SIG-M5 treated with dmso at 0.1 percent for 504 hours (cell line): ENCODE measurements at regions not wholly inside any gene's neighbourhood (a gene's known extent, or its start where the extent isn't known, plus 50 kb on each side); places are given as distances from the start of the nearest gene placed in this dataset.

ENCODE experiments used
- DNase-seq: peaks from one replicate; lab custom pipeline; 2025; ENCODE audit not compliant: unreplicated experiment; lab: John Stamatoyannopoulos, UW

DNA sequence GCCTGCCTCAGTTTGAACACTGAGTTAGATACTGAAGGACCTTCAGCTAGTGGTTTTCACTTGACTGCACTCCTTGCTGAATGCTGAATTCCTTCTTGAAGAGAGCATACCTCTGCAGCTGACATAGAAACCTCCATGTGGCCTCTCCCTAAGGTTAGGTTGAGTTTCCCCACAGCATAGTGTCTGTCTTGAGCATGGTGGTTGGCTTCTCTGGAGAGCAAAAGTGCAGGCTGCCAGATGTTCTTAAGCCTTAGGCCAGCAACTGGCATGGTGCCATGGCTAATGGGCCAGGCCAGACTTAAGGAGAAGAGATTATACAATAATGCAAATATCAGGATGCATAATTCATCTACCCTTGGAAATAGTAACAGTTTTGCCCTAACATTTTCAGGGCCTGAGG, 545.6 kb upstream of the ZNF385D start:
- no peak for DNase-seq

DNA sequence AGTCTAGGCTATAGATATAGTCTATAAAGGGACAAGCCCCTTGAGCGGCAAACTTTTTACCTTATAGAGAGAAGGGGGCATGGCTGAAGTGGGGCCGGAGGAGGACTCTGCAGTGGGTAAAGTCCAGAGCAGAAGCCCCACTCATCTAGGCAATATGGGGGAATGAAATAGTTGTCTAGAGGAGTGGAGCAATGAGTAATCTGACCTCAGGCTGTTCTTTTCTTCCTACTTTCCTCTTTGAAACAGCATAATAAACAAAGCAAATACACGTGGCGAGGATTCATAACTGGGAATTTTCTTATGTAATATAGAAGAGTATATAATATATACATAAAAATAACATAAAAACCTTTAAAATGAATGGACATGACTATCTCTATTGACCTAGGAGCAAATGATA, 546.4 kb upstream of the ZNF385D start:
- DNase-seq: no peak

DNA sequence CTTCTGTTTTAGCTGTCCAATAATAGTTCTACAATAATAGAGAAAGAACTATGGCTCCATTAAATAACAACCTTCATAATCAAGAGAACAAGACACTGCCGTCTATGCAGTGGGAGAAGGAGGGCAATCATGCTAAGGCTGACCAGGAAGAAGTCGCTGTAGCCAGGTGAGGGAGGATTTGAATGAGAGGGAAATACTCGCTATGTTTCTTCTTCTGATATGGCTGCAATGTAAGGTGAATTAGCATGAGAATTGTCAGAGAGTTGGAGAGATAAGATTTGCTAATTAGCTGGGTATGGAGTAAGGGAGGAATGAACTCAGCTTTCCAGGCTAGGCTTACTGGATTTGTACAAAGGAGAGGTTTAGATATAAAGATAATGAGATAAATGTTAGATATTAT, 555.4 kb upstream of the ZNF385D start:
- no peak for DNase-seq

DNA sequence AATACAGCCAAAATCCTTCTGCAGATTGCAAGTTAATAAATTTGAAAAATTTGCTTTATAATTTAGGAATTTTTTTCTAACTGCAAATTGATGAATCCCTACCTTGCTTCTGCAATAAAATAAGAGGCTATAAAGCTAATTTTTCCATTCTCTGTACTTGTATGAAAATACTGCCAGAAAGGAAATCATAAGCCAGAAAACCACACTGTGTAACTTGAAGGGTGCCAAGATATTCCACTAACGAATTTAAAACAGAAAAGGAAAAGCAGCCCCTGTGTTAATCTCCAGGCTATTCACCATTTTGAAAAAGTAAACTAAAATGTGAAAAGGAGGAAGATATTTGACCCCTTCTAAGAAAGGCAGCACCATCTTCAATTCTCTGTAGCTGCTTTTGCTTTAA, 557.9 kb upstream of the ZNF385D start:
- no peak for DNase-seq

DNA sequence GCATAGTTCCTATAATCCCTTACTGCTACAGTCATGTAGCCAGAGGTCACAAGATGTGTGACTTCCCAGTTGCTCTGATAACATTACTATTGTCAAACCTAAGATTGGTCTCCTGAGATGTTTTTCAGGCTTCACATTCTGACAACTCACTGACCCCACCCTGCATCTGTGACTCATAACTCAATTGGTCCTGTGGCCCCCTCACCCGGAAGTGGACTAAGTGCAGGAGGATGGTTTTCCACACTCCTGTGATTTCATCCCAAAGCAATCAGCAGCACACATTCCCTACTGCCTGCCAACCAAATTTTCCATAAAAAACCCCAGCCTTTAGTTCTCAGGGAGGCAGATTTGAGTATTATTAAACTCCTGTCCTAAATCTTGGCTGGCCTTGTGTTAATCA, 564.9 kb upstream of the ZNF385D start:
- no peak for DNase-seq

DNA sequence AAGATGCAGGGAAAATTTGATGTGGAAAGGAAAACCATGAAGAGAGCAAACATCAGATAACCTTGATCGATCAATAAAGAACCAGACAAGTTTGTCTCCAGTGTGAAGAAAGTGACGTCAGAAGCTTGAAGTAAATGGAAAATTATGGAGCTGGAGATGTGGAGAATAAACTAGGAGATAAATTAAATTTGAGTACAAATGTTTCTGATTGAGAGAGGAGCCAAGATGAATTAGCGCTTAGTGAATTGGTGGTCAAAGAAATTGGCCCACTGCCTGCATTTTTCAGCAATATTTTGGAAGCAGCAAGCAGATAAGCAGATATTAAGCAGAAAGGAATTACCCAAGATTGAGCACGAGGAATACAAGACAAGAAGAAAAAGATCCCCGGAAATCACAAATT, 567.3 kb upstream of the ZNF385D start:
- no peak for DNase-seq

DNA sequence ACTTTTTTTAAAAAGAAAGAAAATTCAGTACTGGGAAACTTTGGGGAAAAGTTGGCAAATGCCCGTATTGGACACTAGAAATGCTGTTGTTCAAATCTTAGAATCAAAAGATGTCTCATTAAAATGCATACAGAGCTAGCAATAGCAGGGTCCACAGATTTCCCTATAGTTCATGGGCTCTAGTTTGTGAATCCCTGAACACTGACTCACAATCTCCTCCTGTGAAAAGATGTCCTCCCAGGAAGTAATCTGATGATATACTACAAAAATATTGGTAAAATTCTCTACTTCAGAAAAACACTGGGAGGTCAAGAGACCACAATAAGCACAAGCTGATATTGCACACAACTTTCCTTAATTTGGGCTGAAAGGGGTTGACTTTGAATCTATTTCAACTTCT, 568.4 kb upstream of the ZNF385D start:
- DNase-seq: no peak

DNA sequence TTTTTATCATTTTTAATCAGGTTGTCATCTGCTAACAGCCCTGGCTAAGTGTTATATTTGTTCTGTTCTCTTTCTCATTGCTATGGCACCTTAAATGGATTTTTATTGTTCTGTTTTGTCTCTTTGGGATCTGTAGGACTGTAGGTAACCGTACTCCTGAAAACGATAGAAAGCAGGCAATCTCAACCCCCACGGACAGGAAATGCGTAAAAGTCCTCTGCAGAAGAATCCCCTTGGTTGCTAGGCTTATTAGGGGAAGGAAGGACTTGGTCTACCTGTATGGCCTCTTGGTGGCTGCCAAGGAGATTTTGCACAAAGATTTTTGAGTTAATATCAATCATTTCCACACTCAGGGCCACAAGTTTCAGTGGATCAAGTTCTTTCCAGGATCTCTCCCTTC, 571.9 kb upstream of the ZNF385D start:
- DNase-seq: no peak

DNA sequence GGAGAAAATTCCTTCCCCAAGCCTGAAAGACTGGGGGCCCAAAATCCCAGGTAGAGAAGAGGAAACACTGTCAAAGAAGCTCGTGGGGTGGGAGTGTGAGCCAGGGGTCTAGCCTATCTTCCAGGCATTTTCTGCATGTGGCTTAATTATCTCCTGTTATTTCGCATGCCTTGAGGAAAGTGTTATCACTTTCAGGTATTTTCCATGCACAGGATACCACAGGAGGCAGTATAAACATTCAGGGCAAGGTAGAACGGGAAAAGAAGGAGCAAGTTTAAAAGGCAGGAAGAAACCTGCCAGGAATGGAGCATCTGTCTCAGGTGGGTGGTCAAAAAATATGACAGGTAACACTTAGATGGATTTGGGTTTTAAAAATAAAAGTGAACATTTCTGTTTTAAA, 575.3 kb upstream of the ZNF385D start:
- no peak for DNase-seq

DNA sequence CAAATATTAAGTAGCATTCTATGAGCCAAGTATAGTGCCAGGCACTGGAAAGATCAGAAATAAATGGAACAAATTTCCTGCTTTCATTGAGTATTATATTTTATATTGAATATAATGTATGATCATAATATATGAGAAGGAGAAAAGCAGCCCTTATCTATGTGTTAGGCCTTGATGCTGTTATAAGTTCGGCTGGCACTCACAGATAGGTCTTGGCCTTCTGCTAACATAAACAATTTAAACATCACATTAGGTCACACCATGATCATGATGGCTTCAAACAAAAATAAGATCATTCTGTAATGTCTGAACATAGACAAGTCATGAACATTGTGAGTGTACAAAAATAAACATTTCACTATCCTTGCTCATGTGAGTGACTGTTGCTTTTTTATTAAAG, 584.0 kb upstream of the ZNF385D start:
- no peak for DNase-seq

DNA sequence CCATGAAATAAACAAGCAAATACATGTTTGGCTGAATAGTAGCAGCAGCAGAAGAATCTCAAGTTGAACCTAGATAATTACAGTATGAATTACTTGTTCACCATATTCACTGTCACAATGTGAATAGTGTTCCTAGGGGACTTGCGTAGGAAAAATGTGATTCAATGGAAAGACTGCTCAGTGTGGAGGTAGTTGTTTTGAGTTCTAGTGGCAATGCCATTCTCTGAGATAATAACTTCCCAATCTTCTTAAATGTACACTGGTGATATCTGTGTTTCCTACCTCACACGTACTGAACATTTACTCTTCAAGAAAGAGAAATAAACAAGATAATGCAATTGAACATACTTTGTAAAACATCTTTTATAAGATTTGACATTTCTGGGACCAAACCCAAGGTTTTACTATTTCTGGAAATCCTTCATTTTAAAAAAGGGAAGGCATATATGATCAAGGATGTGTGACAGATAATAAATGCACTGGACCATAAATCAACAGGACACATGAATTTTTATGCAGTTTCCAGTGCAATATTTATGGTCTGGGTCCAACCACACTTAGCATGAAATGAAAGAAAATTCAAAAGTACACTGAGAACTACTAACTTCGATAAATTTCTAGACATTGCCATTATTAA, 598.3 kb upstream of the ZNF385D start:
- DNase-seq: no peak

DNA sequence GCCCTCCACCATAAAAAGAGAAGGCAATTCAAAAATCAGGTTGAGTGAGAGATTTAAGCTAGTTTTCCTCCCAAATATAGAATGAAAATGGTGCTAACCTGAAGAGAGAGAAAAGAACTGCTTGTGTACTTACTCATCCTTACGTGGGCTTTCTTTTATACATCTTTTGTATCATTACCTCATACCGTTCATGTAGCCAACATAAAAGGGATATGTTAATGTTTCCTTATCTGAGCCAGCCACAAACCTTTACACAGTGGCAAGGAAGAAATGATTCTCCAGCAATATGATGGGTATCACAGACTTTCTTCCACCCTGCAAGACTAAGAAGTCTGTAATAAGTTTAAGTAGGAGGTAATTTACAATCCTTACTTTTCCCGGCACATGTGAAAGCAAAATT, 600.8 kb upstream of the ZNF385D start:
- no peak for DNase-seq

DNA sequence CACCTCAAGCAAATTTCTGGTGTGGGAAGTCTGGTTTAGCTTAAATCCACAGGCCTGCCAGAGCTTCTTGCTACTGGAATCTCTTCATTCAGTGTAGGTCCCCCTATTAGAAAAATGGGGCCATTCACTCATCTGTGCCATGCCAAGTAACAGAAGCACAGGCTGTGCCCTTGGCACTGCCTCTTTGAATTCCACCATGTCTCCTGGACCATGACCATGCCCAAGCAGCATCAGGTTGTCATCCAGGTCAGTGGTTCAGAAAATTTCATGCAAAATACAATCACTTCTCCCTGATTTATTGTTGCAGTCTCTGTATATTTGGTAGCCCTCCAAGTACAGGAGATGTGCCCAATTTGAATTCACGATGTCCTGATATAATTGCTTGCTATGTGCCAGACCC, 602.1 kb upstream of the ZNF385D start:
- no peak for DNase-seq

DNA sequence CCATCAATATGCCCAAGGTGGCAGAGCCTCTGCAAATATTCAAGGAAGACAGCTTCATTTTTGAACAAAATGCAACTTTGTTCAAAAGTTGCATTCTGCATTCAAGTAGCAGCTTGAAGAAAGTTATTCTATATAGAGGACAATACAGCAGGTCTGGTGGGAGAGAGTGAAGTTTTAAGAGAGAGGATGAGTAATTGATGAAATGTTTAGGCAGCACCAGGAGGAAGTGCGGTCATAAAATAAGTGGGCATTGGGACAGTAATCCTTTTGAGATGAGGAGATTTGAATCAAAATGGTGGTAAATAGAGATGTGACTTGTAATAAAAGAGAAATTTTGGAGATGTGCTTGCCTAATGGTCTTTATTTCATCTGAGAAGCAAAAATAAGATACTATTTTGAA, 607.3 kb upstream of the ZNF385D start:
- DNase-seq: no peak

DNA sequence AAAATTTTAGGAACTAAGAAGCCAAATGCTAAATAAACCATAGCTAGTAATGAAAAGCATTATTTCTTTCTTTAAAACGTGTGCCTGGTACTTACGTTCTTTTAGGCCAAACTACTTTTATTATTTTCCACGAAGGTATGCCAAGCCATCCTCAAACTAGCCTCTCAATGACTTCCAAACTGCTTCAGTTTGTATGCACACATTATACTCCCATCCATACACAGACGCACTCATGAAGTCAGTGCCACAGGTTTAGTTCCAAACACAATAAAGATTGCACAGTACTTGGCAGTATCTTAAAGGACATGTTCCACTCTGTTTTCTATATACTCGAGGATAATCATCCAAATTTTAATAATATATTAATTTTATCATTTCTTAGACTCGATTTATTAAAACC, 609.2 kb upstream of the ZNF385D start:
- no peak for DNase-seq

DNA sequence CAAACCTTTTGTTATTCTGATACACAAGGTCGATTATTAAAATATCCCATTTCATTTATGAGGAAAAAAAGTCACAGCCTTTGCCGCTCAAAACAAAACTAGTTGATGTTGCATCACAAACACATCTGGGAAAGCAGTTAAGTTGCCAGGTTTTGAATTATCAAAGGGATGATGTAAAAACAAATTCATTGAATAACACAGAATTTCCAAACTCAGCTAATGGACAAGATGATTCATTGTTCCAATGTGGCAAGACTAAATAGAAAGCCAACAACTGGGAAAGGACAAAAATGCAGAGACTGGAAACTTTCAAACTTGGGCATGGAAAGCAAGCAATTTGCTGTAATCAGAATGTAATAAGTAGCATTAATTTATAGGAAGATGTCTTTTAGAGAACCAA, 610.0 kb upstream of the ZNF385D start:
- DNase-seq: no peak

DNA sequence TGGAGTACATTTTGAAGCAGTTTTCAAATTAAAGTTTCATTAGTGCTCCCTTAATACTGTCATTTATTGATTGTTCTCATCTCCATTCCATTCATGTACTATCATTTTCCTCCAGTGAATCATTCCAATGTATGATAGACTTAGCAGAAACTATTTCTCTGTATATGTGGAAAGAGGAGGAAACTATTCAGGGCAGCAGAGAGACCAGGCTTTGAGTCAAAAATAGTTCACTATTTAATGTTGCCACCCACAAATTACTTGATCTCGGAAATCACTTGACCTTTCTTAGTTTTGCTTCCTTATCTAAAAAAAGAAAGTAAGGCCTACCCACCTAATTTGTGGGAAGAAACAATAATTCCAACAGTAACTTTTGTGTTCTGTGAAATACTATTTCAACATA, 610.5 kb upstream of the ZNF385D start:
- DNase-seq: no peak

DNA sequence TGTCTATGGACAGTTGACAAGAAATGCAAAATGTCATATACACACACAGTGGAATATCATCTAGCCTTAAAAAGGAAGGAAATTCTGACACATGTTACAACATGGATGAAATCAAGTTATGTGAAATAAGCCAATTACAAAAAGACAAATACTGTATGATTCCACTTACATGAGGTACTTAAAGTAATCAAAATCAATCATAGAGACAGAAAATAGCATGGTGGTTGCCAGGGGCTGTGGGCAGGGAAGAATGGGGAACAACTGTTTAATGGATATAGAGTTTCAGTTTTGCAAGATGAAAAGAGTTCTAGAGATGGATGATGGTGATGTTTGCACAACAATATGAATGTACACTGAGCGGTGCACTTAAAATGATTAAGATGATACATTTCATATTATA, 613.8 kb upstream of the ZNF385D start:
- no peak for DNase-seq

DNA sequence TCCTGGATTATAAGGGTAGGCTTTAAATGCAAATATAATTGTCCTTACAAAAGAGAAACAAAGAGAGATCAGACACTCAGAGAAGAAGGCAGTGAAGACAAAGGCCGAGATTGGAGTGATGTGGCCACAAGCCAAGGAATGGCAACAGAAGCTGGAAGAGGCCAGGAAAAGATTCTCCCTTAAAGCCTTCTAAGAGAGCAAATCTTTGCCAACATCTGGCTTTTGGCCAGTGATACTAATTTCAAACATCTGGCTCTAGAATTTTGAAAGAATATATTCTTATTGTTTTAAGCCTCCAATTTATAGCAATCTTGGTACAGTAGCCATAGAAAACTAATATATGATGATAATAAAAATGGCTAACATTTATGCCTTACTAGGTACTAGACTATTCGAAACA, 615.8 kb upstream of the ZNF385D start:
- no peak for DNase-seq

DNA sequence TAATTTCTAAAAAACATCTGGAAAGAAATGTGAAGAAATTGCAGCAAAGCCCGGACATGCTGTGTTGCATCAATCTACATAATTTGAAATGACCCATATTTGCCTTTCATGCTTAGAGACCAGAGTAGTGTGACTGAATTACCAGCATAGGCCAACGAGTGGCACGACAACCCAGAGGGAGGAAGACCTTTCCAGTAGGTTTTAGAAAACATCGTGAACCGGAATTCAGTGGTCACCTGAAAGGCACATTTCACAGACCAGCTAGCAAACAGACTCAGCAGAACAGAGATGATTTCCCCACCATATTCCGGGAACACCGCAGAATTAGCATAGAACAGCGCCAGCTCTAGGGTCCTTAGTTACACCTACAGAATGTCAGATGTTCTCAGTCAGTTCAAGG, 620.0 kb upstream of the ZNF385D start:
- no peak for DNase-seq

DNA sequence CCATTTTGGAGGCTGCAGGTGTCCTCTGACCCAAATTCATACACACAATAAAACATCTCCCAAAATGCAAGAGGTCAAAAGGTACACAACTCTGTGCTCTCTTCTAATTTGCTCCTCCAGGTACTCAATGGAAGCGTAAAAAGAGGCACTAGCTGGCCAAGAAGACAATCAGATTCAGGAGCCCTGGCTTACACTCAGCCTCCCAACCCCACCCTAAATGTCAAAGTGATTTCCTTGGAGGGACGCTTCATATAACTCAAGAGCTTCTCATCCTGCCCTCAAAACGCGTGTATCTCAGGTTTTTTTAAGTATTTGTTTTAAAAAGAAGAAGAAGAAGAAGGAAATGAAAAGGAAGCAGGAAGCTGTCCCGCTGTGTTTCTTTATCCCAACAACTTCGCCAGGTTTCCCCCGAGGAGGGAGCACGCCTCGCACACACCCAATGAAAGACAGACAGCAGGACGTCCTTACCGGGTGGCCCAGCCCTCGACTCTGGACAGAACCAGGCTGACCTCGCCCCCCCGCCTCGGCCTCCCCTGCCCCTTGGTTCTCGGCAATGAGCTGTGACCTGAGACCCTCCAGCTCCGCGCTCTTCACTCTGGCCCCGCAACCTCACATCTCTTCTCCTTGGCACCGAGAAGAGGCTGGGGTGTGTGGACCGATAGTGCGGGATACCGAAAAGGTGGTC, 620.7 kb upstream of the ZNF385D start:
- no peak for DNase-seq

DNA sequence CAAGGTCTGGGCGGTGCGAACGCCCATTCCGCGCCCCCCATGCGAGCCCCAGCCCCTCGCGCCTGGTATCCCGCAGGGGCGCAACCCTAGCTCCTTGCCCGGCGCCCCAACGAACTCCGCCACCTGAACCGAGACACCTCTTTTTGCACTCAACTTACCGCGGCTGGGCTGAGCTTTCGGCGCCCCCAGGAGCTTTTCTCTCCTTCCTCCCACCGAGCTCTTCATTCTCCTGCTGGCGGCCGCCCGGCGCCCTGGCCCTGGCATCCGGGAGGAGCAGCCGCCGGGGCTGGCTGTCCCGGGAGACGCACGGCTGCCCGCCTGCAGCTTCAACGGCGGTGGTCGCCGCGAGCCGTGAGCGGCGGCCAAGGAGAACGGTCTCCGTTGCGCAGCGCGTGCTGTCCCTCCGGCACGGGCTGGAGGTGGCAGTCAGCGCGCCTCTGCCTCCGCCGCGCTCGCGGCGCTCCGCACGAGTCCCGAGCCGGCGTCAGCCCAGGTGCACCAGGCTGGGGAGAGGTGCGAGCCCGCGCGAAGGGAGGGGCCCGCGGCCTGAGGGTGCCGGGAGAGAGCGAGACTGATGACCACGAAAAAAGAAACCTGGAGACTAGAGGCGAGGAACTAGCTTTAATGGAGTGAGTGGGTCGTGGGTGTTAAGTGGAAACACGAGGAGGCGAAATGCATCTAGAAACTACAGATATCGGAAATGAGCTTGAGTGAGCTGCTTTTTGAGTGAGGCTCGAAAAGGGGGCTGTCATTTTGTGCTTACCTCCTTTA, 621.5 kb upstream of the ZNF385D start:
- no peak for DNase-seq
